GM12891 (cell line): ENCODE measurements at regions not wholly inside any gene's neighbourhood (a gene's known extent, or its start where the extent isn't known, plus 50 kb on each side); places are given as distances from the start of the nearest gene placed in this dataset.

ENCODE experiments used
- POLR2A ChIP-seq: IDR thresholded peaks from 2 replicates; pipeline ENCODE4 v1.6.1; 2011; ENCODE audit warnings: low read depth, low read length, control low read depth
- POLR2AphosphoS5 ChIP-seq: IDR thresholded peaks from 2 replicates; pipeline ENCODE4 v1.6.1; 2011; ENCODE audit warnings: low read depth, low read length, control low read depth

DNA sequence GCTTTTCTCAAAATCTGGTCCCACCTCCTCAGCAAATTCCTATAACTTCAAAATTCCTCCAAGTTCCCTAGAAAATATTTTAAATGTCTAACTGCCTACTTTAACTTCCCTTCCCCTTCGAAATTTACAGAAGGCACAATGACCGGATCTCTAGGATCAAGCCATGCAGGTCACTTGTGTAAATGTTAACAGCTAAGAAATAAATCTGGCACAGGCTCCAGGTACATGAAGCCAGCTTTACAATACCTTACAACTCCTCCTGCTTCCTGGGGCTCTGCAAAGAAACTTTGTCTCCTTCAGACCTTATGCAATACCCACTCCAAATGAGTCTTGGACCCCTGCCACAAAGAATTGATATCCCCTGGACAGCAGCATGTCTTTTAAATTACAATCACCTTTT is 1164.2 kb downstream of the BRINP3 start:
- TF ChIP-seq POLR2A (no peak), POLR2AphosphoS5 (no peak)
